GM12872 (cell line): ENCODE measurements at regions not wholly inside any gene's neighbourhood (a gene's known extent, or its start where the extent isn't known, plus 50 kb on each side); places are given as distances from the start of the nearest gene placed in this dataset.

Source experiments
- TF ChIP-seq, protein P1 (sequence below): IDR thresholded peaks from 3 replicates; pipeline ENCODE4 v1.5.1; 2011; ENCODE audit warnings: low read depth, mild to moderate bottlenecking, low read length, moderate library complexity; ENCODE audit not compliant: insufficient read depth

DNA sequence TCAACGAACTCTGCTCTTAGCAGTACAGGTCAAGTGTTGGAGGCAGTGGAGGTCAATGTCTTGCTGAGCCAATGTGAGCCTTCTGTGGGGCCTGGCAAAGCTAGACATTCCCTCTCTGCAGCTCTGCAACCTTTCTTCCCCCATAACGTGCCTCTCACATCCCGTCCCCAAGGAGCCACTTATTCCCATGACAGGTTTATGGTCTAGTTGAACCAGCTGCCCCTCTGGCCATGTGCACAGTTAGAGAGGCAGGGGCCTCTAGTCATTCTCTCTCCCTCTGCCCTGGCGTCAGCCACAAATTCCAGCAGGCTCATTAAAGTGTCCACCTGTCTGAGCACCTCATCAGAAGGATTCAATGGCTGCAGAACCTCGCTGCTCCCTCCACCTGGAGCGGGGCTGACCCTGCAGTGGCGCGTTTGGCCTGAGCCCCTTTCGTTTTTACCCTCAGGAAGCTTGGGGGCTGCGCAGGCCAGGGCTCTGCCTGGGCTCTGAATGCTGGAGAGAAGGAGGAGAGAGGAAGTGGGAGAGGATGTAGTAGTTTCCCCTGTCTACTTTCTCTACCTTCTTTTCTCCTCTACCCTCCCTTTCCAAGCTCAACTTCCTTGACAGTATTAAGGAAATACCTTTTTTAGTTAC is 302.1 kb upstream of the B3GAT1 start:
- TF ChIP-seq, protein P1, sequence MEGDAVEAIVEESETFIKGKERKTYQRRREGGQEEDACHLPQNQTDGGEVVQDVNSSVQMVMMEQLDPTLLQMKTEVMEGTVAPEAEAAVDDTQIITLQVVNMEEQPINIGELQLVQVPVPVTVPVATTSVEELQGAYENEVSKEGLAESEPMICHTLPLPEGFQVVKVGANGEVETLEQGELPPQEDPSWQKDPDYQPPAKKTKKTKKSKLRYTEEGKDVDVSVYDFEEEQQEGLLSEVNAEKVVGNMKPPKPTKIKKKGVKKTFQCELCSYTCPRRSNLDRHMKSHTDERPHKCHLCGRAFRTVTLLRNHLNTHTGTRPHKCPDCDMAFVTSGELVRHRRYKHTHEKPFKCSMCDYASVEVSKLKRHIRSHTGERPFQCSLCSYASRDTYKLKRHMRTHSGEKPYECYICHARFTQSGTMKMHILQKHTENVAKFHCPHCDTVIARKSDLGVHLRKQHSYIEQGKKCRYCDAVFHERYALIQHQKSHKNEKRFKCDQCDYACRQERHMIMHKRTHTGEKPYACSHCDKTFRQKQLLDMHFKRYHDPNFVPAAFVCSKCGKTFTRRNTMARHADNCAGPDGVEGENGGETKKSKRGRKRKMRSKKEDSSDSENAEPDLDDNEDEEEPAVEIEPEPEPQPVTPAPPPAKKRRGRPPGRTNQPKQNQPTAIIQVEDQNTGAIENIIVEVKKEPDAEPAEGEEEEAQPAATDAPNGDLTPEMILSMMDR, result no peak

DNA sequence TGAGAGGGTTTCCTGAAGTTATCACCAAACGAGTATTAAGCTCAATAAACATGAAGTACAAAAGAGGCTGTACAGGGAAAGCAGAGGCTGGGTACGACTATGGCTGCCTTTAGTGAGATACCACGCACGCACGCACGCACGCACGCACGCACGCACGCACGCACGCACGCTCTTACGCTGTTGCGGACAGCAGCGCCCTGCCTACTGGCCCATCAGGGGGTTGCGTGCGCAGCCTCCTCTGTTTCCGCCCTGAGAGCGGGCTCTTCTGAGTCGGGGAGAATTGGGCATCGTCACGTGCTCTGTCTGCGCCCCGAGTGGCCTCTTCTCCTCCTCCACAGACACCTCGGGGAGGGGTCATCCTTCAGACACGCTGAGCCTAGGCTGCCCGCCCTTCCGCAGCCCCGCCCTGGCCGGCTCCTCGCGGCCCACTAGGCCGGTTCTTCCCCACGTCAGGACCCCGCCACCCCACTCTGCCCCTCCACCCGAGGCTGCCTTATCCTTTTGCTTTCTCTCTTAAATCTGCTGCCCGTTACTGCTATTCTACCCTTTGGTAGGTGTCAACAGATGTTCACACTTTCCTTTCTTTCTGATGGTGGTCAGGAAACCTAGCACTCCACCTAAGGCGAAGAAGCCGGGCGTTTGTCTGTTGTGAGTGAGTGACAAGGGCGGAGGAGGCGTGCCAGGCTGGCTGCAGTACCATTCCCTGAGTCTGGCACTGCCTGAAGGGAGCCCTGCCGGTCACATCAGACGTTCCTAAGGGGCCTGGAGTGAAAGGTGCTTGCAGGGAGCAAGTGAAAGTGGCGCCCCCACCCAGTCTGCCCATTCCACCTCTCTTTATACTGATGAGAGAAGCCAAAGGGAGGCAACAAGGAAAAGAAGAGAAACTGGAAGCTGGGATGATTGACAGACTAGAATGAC is 300.4 kb upstream of the B3GAT1 start:
- TF ChIP-seq, protein P1, result no peak

DNA sequence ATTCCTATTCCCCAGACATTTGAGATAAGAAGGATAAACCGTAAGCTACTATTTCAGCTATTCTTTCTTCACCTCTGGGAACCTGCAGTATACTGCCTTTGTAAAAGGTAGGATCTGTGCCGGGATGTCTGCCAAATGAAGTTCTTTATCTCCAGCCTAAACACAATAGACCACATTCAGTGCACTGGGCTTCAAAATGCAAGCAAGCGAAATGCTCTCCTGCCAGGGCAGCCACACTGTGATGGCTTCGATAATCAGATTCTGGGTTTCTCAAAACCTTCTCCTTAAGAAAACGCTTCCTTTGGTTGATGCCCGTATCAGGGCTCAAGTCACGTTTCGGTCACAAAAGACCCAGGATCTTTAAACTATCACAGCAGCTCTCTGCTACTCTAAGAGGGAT is 299.5 kb upstream of the B3GAT1 start:
- TF ChIP-seq, protein P1, result no peak

DNA sequence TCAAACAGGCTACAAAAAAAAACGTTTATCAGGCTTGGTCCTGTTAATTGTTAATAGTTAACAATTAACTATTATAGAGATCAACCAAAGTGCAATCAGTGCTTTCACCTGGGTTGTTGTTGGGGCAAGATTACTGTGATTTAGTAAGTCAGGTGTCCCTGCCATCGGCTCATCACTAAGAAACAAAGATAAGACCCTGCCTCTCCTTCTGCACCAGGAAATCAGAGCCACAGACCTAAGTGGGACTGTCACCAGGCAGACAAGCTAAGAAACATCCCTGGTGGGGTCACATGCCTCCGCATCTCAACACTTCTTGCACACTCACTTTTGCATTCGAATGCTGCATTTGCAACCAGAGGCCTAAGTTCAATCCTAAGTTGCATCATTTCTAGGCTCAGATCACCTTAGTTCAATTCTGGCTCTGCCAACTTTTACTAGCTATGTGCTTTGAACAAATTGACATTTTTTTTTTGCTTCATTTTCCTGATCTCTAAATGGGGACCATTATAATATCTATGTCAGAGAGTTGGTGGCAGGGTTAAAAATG is 298.9 kb upstream of the B3GAT1 start:
- TF ChIP-seq, protein P1, result no peak

DNA sequence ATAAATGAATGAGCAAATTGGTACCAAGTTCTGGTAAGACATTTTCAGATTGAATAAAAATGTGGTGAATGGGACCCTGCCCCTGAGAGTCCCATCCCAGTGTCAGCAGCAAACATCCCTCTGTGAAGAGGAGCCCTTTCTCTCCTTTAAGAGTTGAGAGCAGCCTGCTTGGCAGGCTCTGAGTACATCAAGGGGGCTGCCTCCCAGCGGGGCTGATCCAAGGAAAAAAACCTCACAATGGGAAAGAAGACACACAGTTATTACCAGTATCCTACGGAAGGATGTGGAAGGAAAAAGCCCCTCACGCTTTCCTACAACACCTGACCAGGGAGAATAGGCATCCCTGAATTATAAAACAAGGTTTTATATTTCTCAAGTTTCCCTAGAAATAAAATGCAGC is 293.8 kb upstream of the B3GAT1 start:
- TF ChIP-seq, protein P1, result no peak

DNA sequence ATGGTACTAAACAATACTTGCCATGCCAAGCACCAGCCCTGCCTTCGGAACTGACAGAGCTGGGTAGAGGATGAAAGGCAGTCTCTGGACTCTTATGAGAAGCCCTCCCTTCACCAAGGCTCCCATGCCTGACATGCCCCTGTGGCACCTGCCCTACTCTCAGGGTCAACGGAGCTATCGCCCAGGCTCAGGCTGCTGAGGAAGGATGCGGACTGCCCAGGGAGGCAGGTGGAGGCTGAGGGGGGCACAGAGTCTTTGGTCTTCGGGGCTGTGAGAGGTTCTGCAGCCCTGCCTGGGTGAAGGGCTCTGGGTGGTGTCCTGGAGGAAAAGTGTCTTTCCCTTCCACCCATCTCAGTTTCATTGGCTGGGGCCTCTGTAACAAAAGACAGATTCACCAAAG is 290.8 kb upstream of the B3GAT1 start:
- TF ChIP-seq, protein P1, result no peak

DNA sequence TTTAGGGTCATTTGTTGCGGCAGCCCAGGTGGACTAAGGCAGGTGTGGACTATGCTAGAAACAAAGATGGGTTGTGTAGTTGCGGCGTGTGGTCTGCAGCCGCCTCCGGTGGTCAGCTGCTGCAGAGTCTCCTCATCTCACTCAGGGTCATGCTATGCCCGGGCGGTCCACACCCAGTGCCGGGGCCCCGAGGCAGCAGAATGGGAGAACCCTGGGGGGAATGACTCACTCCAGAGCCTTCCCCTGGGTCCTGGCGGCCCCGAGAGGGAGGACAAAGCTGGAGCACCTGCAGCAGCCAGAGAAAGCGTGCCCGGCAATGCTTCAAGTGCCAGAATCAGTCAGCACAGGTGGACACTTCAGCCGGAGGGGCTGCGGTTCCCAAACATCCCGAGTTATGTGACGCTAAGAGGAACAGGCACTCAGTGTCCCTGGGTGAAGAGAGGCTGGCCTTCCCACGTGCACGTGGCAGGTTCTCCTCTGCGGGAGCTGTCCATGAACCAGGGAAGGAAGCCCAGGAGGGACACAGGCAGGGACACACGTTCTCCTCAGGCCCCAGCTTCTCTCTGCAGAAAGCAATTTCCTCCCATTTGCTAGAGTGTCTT is 289.6 kb upstream of the B3GAT1 start:
- TF ChIP-seq, protein P1, result no peak
